H1 (cell line): ENCODE measurements at regions not wholly inside any gene's neighbourhood (a gene's known extent, or its start where the extent isn't known, plus 50 kb on each side); places are given as distances from the start of the nearest gene placed in this dataset.

Experiments
- ATF3 ChIP-seq: IDR thresholded peaks from 2 replicates; pipeline ENCODE4 v1.6.1; 2011; ENCODE audit warnings: low read depth, mild to moderate bottlenecking, low read length; ENCODE audit not compliant: insufficient read depth
- BRCA1 ChIP-seq: IDR thresholded peaks from 2 replicates; pipeline ENCODE4 v1.6.1; 2012; ENCODE audit warnings: low read depth, low read length, improper control_type of control experiment
- CBX5 ChIP-seq: fragments of 300-800, 300-1000 bp; sonication (generic); IDR thresholded peaks from 2 replicates; pipeline ENCODE4 v1.7.1; 2016; ENCODE audit warnings: antibody characterized with exemption, low read length, low read depth
- CREB1 ChIP-seq: IDR thresholded peaks from 2 replicates; pipeline ENCODE4 v1.6.1; 2012; ENCODE audit warnings: inconsistent platforms
- CTCF ChIP-seq, 3 experiments: IDR thresholded peaks; 1 replicate in 2 of 3; 2 replicates in 1 of 3; pipeline versions ENCODE4 v1.5.1 to v1.6.1; 2011; ENCODE audit warnings: low read length in 3 of 3, mild to moderate bottlenecking in 3 of 3, inconsistent platforms in 2 of 3, low read depth in 1 of 3, moderate library complexity in 1 of 3; ENCODE audit not compliant: insufficient read depth in 1 of 3; ENCODE audit errors: control extremely low read depth in 1 of 3
- EP300 ChIP-seq, 2 experiments: IDR thresholded peaks; 1 replicate in 1 of 2; 2 replicates in 1 of 2; pipeline ENCODE4 v1.6.1; 2011 to 2012; ENCODE audit warnings: low read depth in 2 of 2, low read length in 2 of 2, mild to moderate bottlenecking in 2 of 2, borderline replicate concordance in 1 of 2, inconsistent platforms in 1 of 2, moderate library complexity in 1 of 2
- EZH2 ChIP-seq: fragments of 200-600 bp; sonication (generic); IDR thresholded peaks from 2 replicates; pipeline ENCODE4 v1.7.1; 2012; ENCODE audit warnings: low read depth, mild to moderate bottlenecking, moderate library complexity, low read length, inconsistent platforms; ENCODE audit not compliant: severe bottlenecking
- KDM1A ChIP-seq: fragments of 200-600, 300-600 bp; sonication (generic); IDR thresholded peaks from 2 replicates; pipeline ENCODE4 v1.7.1; 2016; ENCODE audit warnings: mild to moderate bottlenecking, low read length, borderline replicate concordance
- POLR2A ChIP-seq, 2 experiments: IDR thresholded peaks; 1 replicate in 1 of 2; 2 replicates in 1 of 2; pipeline ENCODE4 v1.6.1; 2011; ENCODE audit warnings: low read depth in 2 of 2, low read length in 2 of 2, mild to moderate bottlenecking in 2 of 2; ENCODE audit errors: control extremely low read depth in 1 of 2
- SIRT6 ChIP-seq: IDR thresholded peaks from one replicate; pipeline ENCODE4 v1.7.1; 2012; ENCODE audit warnings: low read length, inconsistent platforms
- TAF1 ChIP-seq: IDR thresholded peaks from 2 replicates; pipeline ENCODE4 v1.6.1; 2011; ENCODE audit warnings: mild to moderate bottlenecking, low read depth, low read length
- TEAD4 ChIP-seq: IDR thresholded peaks from 2 replicates; pipeline ENCODE4 v1.6.1; 2012; ENCODE audit warnings: low read depth, low read length, inconsistent platforms, mixed read lengths
- USF2 ChIP-seq: IDR thresholded peaks from 2 replicates; pipeline ENCODE4 v1.6.1; 2011; ENCODE audit warnings: low read length, improper control_type of control experiment
- ZNF274 ChIP-seq: IDR thresholded peaks from 2 replicates; pipeline ENCODE4 v1.7.0; 2012; ENCODE audit warnings: low read length, borderline replicate concordance; ENCODE audit errors: extremely low read depth

GRCh38 chr7:38068461-38068860, 109.6 kb upstream of the STARD3NL start:
- no peak for TF ChIP-seq CTCF (IDR thresholded peaks at IDR 0.05; ENCODE audit: control extremely low read depth in 1 of 3, insufficient read depth in 1 of 3, low read depth in 1 of 3, low read length in 3 of 3)
- TF ChIP-seq EZH2, result no peak
- no peak for TF ChIP-seq ZNF274
- TF ChIP-seq ATF3, result no peak
- no peak for TF ChIP-seq BRCA1
- no peak for TF ChIP-seq POLR2A (IDR thresholded peaks at IDR 0.05; ENCODE audit: control extremely low read depth in 1 of 2, low read depth in 2 of 2, low read length in 2 of 2)
- no peak for TF ChIP-seq TAF1
- no peak for TF ChIP-seq CREB1
- no peak for TF ChIP-seq TEAD4
- TF ChIP-seq CBX5, result no peak
- TF ChIP-seq USF2, result no peak
- TF ChIP-seq EP300 (IDR thresholded peaks at IDR 0.05; ENCODE audit: borderline replicate concordance in 1 of 2, low read depth in 2 of 2, low read length in 2 of 2), result no peak
- TF ChIP-seq KDM1A, result no peak
- no peak for TF ChIP-seq SIRT6
